ENCODE measurements at regions not wholly inside any gene's neighbourhood (a gene's known extent, or its start where the extent isn't known, plus 50 kb on each side); places are given as distances from the start of the nearest gene placed in this dataset.

DNA sequence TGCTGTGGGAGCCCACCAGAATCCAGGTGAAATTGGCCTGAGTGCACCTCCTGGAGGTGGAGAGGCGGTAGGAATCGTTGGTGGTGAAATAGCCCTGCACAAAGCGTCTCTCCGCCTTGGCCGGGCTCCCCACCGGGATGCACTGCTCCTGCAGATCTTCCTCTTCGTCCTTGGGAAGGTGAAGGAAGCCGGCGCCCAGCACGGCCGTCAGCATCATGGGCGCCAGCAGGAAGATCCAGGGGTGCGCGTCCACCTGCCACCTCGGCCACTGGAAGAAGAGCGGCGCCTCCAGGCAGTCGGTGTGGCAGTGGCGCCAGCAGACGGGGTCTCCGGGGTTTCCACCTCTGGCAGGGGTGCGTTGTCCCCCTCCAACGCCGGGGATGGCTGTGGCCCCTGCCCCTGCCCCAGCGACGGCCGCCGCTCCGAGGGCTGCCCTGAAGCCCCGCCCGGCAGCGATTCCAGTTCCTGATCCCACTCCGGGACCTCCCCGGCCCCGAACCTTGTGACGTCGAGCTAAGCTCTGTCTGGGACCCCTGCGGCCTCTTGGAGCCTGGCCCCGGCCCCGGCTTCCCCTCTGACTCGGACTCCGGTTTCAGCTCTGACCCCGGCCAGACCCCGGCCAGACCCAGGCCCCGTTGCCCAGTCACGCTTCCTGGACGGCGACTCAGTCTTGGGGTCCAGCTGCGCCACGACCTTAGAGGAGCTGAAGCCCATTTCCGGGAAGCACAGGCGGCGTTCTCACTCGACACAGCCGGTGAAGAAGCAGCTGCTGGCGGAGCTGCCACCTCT is 91.9 kb downstream of the CD164 start:
- no peaks in the 10 kb centered on the region for H3K36me3 Mint-ChIP-seq
- ATAC-seq (ENCODE audit: low read depth in 2 of 2): no peak
- no peak for DNase-seq
- peaks cover 0 to 8% (median 6%) of the 10 kb centered on the region in 3 donors for H3K27me3 Mint-ChIP-seq
- no peak overlapping the region for H3K27ac Mint-ChIP-seq
- peaks cover 0 to 1% (median 0%) of the 10 kb centered on the region in 7 donors for H3K9me3 Mint-ChIP-seq
- H3K4me3 Mint-ChIP-seq: no peak overlapping the region
- H3K4me1 Mint-ChIP-seq: peaks cover 0 to 10% (median 5%) of the 10 kb centered on the region in 3 donors

DNA sequence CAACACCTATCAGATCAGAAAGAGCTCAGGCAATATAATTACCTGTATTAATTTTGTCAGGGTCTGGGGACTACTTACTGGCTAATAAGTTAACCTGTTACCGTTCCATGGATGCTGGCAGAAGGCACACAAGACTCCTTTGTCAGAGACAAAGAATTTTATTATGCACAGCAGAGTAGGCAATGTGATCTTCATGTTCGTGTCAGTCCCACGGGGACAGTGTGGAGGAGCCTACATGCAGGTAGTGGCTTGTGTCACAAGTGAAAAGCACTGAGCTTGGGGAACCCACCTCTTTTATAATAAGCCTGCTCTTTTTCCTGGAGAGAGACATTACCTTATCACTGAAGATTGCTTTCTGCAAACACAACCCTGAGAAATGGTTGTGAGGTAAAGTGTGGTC is 96.9 kb downstream of the CD164 start:
- Mint-ChIP-seq H3K36me3 (no peaks in the 10 kb centered on the region), H3K4me3 (no peak overlapping the region), H3K9me3 (peaks cover 0 to 3% (median 0%) of the 10 kb centered on the region in 7 donors), H3K27me3 (peaks cover 0 to 8% (median 3%) of the 10 kb centered on the region in 3 donors), H3K27ac (no peak overlapping the region), H3K4me1 (peaks cover 0 to 5% (median 0%) of the 10 kb centered on the region in 3 donors)
- DNase-seq (no peak), ATAC-seq (ENCODE audit: low read depth in 2 of 2) (no peak)

DNA sequence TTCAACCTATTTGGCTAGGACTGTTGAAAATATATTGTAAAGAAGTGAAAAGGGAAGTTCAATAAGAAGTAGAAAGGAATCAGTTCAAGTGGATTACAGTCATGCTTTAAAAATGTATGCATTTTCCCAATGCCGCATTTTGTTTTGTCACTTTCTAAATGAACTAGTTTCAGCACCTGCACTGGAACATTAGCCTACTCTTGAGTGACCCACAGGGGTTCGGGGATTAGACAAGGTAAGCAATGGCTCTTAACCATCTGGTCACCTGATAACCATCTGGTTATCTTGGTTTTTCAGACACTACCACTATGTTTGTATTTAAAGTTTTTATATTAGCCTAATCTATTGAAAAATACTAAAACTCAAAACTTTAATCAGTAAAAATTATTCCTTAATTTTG is 97.6 kb downstream of the CD164 start:
- Mint-ChIP-seq H3K4me3 (no peak overlapping the region), H3K9me3 (peaks cover 0 to 3% (median 0%) of the 10 kb centered on the region in 7 donors), H3K27ac (no peak overlapping the region), H3K36me3 (no peaks in the 10 kb centered on the region), H3K27me3 (peaks cover 0 to 8% (median 3%) of the 10 kb centered on the region in 3 donors), H3K4me1 (peaks cover 0 to 5% (median 0%) of the 10 kb centered on the region in 3 donors)
- DNase-seq (no peak), ATAC-seq (ENCODE audit: low read depth in 2 of 2) (no peak)

DNA sequence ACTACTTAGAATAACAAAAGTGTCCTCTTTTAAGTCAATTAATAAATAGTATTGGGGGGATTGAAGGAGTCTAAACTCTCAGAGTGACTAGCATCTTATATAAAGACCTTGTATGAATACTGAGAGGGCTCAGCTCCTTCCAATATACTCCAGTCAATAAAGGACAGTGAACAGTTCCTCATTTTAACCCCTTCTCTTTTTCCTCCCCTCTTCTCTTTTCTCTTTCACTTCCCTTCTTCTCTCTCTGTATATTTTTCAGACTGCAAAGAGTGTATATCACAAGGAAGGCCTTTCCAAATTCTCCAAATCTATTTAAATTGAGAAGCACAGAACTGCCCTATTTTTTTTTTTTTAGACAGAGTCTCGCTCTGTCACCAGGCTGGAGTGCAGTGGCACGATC is 99.5 kb downstream of the CD164 start:
- H3K4me1 Mint-ChIP-seq: peaks cover 0 to 5% (median 0%) of the 10 kb centered on the region in 3 donors
- no peaks in the 10 kb centered on the region for H3K36me3 Mint-ChIP-seq
- H3K4me3 Mint-ChIP-seq: no peak overlapping the region
- peaks cover 0 to 3% (median 0%) of the 10 kb centered on the region in 7 donors for H3K9me3 Mint-ChIP-seq
- peaks cover 0 to 3% (median 2%) of the 10 kb centered on the region in 3 donors for H3K27me3 Mint-ChIP-seq
- no peak for DNase-seq
- H3K27ac Mint-ChIP-seq: no peak overlapping the region
- ATAC-seq (ENCODE audit: low read depth in 2 of 2): peak in 1 of 2 donors; percentile 18

DNA sequence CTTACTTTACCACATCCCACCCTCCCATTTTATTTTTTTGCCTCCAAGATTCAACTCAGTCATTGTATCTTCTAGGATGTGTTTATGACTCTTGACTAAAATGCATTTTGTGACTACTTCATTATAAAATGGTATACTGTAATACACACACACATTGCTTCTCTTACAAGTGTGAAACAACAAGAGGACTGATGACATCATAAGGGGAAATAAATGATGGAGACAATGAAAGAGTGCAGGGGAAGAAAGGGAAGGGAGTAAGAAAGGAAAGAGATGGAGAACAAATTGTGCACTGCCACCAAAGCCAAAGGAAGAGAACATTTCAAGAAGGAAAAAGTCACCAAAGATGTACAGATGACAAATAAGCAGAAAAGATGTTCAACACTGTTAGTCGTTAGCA is 102.6 kb downstream of the CD164 start:
- peaks cover 0 to 5% (median 0%) of the 10 kb centered on the region in 3 donors for H3K4me1 Mint-ChIP-seq
- no peak overlapping the region for H3K27ac Mint-ChIP-seq
- no peak for ATAC-seq (ENCODE audit: low read depth in 2 of 2)
- no peak overlapping the region for H3K4me3 Mint-ChIP-seq
- no peak for DNase-seq
- H3K36me3 Mint-ChIP-seq: no peaks in the 10 kb centered on the region
- H3K9me3 Mint-ChIP-seq: peaks cover 0 to 3% (median 0%) of the 10 kb centered on the region in 7 donors
- no peaks in the 10 kb centered on the region for H3K27me3 Mint-ChIP-seq

DNA sequence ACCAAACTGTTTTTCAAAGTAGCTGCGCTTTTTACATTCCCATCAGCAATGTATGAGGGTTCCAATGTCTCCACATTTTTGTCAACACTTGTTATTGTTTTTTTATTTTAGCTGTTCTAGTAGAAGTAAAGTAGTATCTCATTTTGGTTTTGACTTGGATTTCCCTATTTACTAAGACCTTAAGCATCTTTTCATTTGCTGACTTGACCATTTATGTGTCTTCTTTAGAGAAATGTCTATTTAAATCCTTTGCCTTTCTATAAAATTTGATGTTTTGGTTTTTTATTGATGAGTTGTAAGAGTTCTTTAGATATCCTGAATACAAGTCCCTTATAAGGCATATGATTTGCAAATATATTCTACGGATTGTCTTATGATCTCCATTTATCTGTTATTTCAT is 110.6 kb downstream of the CD164 start:
- DNase-seq (no peak), ATAC-seq (ENCODE audit: low read depth in 2 of 2) (no peak)
- Mint-ChIP-seq H3K4me1 (no peaks in the 10 kb centered on the region), H3K36me3 (peaks cover 11 to 21% of the 10 kb centered on the region in 2 donors), H3K9me3 (peaks cover 8 to 33% (median 17%) of the 10 kb centered on the region in 7 donors), H3K27me3 (no peaks in the 10 kb centered on the region), H3K27ac (no peak overlapping the region), H3K4me3 (no peak overlapping the region)

DNA sequence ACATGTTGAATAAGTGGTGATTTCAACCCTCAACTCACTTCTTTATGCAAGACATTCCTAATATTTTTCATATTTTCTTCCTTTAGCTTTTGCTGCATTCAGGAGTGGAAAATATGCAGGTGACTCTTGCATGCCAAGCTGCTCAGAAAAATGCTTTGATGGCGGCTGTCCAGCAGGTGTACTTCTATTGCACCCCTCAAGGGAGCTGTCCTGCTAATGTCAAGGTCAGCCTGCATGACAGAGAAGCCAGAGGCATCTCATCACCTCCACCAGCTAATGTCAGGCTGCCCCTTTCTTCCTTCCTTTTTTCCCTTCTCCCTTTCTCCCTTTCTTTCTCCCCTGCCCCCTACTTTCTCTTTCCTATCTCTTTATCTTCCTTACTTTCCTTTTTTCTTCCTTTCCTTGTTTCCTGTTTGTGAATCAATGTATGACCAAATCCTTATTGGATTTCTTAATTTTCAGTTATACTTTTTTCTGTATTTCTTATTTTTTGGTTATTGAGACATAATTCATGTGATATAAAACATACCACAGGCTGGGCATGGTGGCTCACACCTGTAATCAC is 112.2 kb downstream of the CD164 start:
- DNase-seq: no peak
- Mint-ChIP-seq H3K9me3 (peaks cover 8 to 33% (median 17%) of the 10 kb centered on the region in 7 donors), H3K36me3 (peaks cover 11 to 21% of the 10 kb centered on the region in 2 donors), H3K27ac (no peak overlapping the region), H3K4me1 (peaks cover 0 to 2% (median 0%) of the 10 kb centered on the region in 3 donors), H3K4me3 (no peak overlapping the region), H3K27me3 (no peaks in the 10 kb centered on the region)
- ATAC-seq (ENCODE audit: low read depth in 2 of 2): no peak

DNA sequence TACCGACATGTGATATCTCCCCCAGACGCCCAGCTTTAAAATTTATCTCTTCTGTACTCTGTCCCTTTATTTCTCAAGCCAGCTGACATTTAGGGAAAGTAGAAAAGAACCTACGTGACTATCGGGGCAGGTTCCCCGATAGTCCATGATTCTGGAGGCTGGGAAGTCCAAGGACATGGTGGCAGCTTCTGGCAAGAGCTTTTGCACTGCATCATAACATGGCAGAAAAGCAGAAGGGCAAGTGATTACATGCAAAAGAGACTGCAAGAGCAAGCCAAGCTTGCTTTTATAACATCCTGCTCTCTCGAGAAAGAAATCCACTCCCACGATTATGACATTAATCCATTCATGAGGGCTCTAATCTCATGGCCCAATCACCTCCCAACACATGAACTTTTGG is 113.2 kb downstream of the CD164 start:
- no peak overlapping the region for H3K27ac Mint-ChIP-seq
- H3K9me3 Mint-ChIP-seq: peaks cover 8 to 33% (median 17%) of the 10 kb centered on the region in 7 donors

DNA sequence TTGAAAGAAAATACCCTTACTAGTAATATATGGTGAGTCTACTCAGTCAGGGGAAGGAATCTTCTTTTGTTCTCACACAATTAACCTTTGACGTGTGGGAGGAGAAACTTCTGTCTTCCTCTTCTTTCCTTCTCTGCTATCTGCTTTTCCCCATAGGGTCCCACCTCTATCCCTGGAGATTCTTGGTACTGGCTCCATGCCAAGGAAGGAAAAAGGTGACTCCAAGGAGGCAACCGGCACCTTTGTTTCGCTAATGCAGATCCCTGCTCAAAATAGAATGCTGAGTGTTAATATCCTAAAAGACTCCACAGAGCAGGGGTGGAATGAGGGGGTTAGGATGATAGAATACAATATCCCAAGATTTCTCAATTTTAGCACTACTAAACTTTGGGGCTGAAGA is 116.7 kb downstream of the CD164 start:
- no peak for DNase-seq
- ATAC-seq (ENCODE audit: low read depth in 2 of 2): no peak
- H3K27me3 Mint-ChIP-seq: peaks cover 0 to 4% (median 0%) of the 10 kb centered on the region in 3 donors
- peaks cover 0 to 18% (median 5%) of the 10 kb centered on the region in 3 donors for H3K4me1 Mint-ChIP-seq
- no peak overlapping the region for H3K4me3 Mint-ChIP-seq
- H3K36me3 Mint-ChIP-seq: peaks cover 14 to 21% of the 10 kb centered on the region in 2 donors
- H3K27ac Mint-ChIP-seq: no peak overlapping the region
- peaks cover 8 to 30% (median 15%) of the 10 kb centered on the region in 7 donors for H3K9me3 Mint-ChIP-seq

More for the DNA sequence above, 113.2 kb downstream of the CD164 start:
- peaks cover 0 to 12% (median 3%) of the 10 kb centered on the region in 3 donors for H3K4me1 Mint-ChIP-seq
- H3K4me3 Mint-ChIP-seq: no peak overlapping the region
- DNase-seq: no peak
- no peaks in the 10 kb centered on the region for H3K27me3 Mint-ChIP-seq
- peaks cover 11 to 21% of the 10 kb centered on the region in 2 donors for H3K36me3 Mint-ChIP-seq
- no peak for ATAC-seq (ENCODE audit: low read depth in 2 of 2)

DNA sequence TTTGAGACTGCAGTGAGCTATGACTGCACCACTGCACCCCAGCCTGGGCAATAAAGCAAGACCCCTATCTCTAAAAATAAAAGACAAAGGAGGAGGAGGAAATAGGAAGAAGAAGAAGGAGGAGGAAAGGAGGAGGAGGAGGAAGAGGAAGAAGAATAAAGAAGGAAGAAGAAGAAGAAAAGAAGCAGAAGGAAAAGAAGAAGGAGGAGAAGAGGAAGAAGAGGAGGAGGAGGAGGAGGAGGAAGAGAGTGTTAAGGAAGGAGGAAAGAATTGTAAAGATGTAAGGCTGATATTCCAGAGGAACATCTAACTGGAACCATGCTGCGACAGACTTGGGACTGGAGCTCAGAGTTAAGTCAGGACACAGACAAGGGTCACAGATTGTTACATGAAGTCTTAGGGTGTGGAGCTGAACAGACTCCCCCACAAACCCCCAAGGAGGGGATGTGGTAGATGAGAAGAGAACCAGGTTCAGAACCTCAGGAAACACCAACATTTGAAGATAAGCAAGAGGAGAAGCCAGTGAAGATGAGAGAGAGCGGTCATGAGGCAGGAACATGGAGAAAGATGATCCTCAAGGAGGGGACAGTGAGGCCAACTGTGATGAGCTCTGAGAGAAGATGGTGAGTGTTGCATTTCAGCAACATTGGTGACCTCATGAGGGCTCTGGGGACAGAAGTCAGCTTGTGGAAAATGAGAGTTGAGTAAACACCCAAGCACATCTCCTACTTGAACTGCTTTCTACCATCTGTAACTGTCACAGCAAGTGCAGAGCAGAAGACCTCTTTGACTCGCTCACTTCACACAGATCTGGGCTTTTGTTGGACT is 118.2 kb downstream of the CD164 start:
- no peak for ATAC-seq (ENCODE audit: low read depth in 2 of 2)
- Mint-ChIP-seq H3K4me1 (peaks cover 0 to 18% (median 5%) of the 10 kb centered on the region in 3 donors), H3K36me3 (peaks cover 6 to 8% of the 10 kb centered on the region in 2 donors), H3K4me3 (peak overlapping the region in 1 of 8 donors; percentile 20), H3K27me3 (peaks cover 0 to 4% (median 0%) of the 10 kb centered on the region in 3 donors), H3K9me3 (peaks cover 4 to 18% (median 6%) of the 10 kb centered on the region in 7 donors), H3K27ac (peak overlapping the region in 4 of 6 donors; percentile 4 to 79 (median 46))
- DNase-seq: no peak

DNA sequence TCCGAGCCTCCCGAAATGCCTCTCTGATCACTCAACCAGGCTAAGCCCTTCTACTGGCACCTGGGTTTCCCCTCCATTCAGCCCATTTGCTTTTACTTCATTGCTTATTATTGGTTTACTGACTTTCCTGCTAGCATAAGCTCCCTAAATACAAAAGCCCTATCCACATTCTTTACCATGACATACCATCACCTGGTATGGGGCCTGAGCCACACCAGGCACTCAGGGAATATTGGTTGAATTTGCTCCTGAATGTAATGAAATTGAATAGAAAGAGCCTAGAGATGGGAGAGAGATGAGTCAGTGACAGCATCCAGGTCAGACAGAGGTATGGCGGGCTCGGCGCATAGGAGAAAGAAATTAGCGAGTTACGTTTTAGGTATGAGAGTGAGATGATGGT is 120.0 kb downstream of the CD164 start:
- Mint-ChIP-seq H3K27me3 (peaks cover 0 to 4% (median 0%) of the 10 kb centered on the region in 3 donors), H3K27ac (peak overlapping the region in 1 of 6 donors; percentile 76), H3K9me3 (peaks cover 0 to 6% (median 2%) of the 10 kb centered on the region in 7 donors), H3K4me1 (peaks cover 0 to 18% (median 5%) of the 10 kb centered on the region in 3 donors), H3K4me3 (no peak overlapping the region), H3K36me3 (peaks cover 0 to 3% of the 10 kb centered on the region in 2 donors)
- ATAC-seq (ENCODE audit: low read depth in 2 of 2) (no peak), DNase-seq (no peak)

DNA sequence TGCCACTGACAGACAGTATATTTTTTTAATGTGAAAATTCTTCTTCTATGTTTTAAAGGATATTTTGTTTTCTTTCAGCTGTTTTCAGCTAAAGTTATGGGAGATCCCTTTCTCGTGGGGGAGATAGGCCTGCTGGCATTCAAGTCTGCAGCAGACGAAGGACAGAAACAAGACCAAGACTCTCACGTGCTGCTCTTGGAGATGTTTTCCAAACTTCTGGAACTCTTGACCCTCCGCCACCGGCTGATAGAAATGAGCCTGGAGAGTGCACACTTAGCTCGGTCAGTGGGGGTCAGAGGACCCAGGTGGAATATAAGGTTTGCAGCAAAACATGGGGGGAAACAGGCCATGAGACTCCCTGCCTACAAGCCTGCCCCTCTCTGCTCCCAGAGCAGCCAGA is 120.5 kb downstream of the CD164 start:
- ATAC-seq (ENCODE audit: low read depth in 2 of 2): no peak
- H3K9me3 Mint-ChIP-seq: peaks cover 0 to 3% (median 0%) of the 10 kb centered on the region in 7 donors
- peaks cover 0 to 3% of the 10 kb centered on the region in 2 donors for H3K36me3 Mint-ChIP-seq
- no peak overlapping the region for H3K27ac Mint-ChIP-seq
- DNase-seq: no peak
- no peak overlapping the region for H3K4me3 Mint-ChIP-seq
- peaks cover 0 to 18% (median 5%) of the 10 kb centered on the region in 3 donors for H3K4me1 Mint-ChIP-seq
- H3K27me3 Mint-ChIP-seq: peaks cover 0 to 4% (median 0%) of the 10 kb centered on the region in 3 donors

DNA sequence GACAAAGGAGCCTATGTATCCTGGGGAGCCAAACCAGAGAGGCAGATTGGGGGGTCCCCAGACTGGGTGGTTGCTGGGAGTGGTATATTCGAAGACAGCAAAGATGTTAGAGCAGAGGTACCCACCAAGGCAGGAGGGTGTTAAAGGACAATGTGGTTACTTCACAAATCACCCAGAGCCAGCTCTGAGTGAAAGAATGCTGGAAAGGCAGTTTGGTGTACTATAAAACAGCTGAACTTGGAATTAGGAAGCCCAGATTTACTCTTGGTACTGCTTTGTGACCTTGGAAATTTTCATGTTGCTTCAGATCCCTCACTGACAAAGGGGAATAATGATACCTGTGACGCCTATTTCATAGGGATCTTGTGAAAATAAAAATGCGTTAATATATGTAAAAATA is 121.6 kb downstream of the CD164 start:
- peaks cover 0 to 4% (median 0%) of the 10 kb centered on the region in 3 donors for H3K27me3 Mint-ChIP-seq
- H3K9me3 Mint-ChIP-seq: peaks cover 0 to 3% (median 0%) of the 10 kb centered on the region in 7 donors
- ATAC-seq (ENCODE audit: low read depth in 2 of 2) (no peak), DNase-seq (no peak)
- H3K4me3 Mint-ChIP-seq: no peak overlapping the region
- H3K27ac Mint-ChIP-seq: peak overlapping the region in 1 of 6 donors; percentile 41
- H3K36me3 Mint-ChIP-seq: peaks cover 0 to 3% of the 10 kb centered on the region in 2 donors
- peaks cover 0 to 18% (median 5%) of the 10 kb centered on the region in 3 donors for H3K4me1 Mint-ChIP-seq

All from naive B cell (primary cell).